HL-60/S4 treated with phorbol 12-myristate 13-acetate at 8.2 ng/mL for 4 days and 3 days (cell line): ENCODE measurements at regions not wholly inside any gene's neighbourhood (a gene's known extent, or its start where the extent isn't known, plus 50 kb on each side); places are given as distances from the start of the nearest gene placed in this dataset.

Source experiments
- in situ Hi-C: fragments of 300-500 bp; cut with MboI; formaldehyde crosslinking; loops from 2 replicates; pipeline ENCODE4 v1.15.0; 2022; ENCODE audit warnings: low sequenced_read_pairs

GRCh38 chr1:55706397-55706796, 491.2 kb upstream of the USP24 start:
- in situ Hi-C loops, result no loop called here

- in situ Hi-C loops, result no loop called here
These were observed 488.7 kb upstream of the USP24 start for GRCh38 chr1:55703726-55704363.

GRCh38 chr1:55702064-55702463, 486.9 kb upstream of the USP24 start:
- in situ Hi-C loops, result no loop called here

- in situ Hi-C loops, result no loop called here
These were observed 485.4 kb upstream of the USP24 start for GRCh38 chr1:55700359-55701130.

- in situ Hi-C loops, result no loop called here
These were observed 484.1 kb upstream of the USP24 start for GRCh38 chr1:55699228-55699627.

- in situ Hi-C loops, result no loop called here
These were observed 482.9 kb upstream of the USP24 start for GRCh38 chr1:55697997-55698535.

GRCh38 chr1:55696891-55697290, 481.7 kb upstream of the USP24 start:
- in situ Hi-C loops, result no loop called here

GRCh38 chr1:55696181-55696754, 481.1 kb upstream of the USP24 start:
- in situ Hi-C loops, result no loop called here

GRCh38 chr1:55695552-55695951, 480.4 kb upstream of the USP24 start:
- in situ Hi-C loops, result no loop called here

GRCh38 chr1:55695151-55695550, 480.0 kb upstream of the USP24 start:
- in situ Hi-C loops, result no loop called here

- in situ Hi-C loops, result no loop called here
These were observed 479.2 kb upstream of the USP24 start for GRCh38 chr1:55694310-55694801.

GRCh38 chr1:55692726-55693125, 477.6 kb upstream of the USP24 start:
- in situ Hi-C loops, result no loop called here

GRCh38 chr1:55690366-55690765, 475.2 kb upstream of the USP24 start:
- in situ Hi-C loops, result no loop called here

GRCh38 chr1:55689800-55690199, 474.6 kb upstream of the USP24 start:
- in situ Hi-C loops, result no loop called here

- in situ Hi-C loops, result no loop called here
These were observed 470.4 kb upstream of the USP24 start for GRCh38 chr1:55685560-55685959.

- in situ Hi-C loops, result no loop called here
These were observed 469.0 kb upstream of the USP24 start for GRCh38 chr1:55684131-55684650.

GRCh38 chr1:55682198-55682597, 467.0 kb upstream of the USP24 start:
- in situ Hi-C loops, result no loop called here

- in situ Hi-C loops, result no loop called here
These were observed 464.8 kb upstream of the USP24 start for GRCh38 chr1:55679971-55680370.

- in situ Hi-C loops, result no loop called here
These were observed 458.3 kb upstream of the USP24 start for GRCh38 chr1:55673416-55673815.

- in situ Hi-C loops, result no loop called here
These were observed 455.3 kb upstream of the USP24 start for GRCh38 chr1:55670331-55671082.

GRCh38 chr1:55669293-55669692, 454.1 kb upstream of the USP24 start:
- in situ Hi-C loops, result no loop called here
